ENCODE measurements at regions not wholly inside any gene's neighbourhood (a gene's known extent, or its start where the extent isn't known, plus 50 kb on each side); places are given as distances from the start of the nearest gene placed in this dataset.

DNA sequence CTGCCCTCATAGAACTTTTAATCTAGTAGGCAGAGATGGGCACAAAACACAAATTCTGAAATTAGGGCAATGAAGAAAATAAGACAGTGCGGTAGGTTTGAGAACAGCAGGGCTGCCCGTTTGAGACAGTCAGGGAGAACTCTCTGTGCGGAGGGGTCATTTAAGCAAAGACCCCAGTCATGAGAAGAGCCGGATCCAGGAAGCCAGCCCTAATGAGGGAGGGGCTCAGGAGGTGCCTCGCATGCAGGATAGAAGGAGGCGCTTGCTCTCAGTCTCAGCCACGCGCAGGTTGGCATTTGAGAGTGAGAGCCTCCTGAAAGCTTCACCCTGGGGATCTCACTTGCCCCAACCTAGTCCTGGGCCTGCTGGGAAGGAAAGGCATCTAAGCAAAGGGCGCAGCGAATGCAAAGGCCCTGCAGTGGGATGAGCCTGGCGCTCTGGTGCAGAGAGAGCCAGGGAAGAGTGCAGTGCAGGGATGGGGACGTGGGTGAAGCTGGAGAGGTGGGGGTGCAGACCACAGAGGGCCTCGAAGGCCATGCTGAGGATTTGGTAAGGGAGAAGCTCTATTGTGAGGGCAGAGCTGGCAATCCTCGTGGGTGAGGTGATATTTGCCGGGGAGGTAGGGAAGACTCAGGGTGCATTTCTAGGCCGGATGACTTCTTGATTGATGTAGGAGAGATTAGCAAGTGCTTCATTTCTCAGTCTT, 130.0 kb upstream of the PTPN1 start:
- Mint-ChIP-seq H3K4me3 (no peak overlapping the region), H3K27me3 (ENCODE audit: low read depth in 2 of 2) (peaks cover 23 to 29% of the 10 kb centered on the region in 2 donors), H3K36me3 (no peaks in the 10 kb centered on the region), H3K4me1 (peaks cover 47 to 65% of the 10 kb centered on the region in 2 donors), H3K27ac (no peak overlapping the region), H3K9me3 (no peaks in the 10 kb centered on the region)
- H3K9me3 ChIP-seq (ENCODE audit: control insufficient read depth, insufficient read depth, low read length) = no peaks in the 10 kb centered on the region
- ATAC-seq (no peak), DNase-seq (no peak)
- H3K27me3 ChIP-seq (ENCODE audit: control insufficient read depth, insufficient read depth, low read length) = no peaks in the 10 kb centered on the region
- TF ChIP-seq, protein P1, sequence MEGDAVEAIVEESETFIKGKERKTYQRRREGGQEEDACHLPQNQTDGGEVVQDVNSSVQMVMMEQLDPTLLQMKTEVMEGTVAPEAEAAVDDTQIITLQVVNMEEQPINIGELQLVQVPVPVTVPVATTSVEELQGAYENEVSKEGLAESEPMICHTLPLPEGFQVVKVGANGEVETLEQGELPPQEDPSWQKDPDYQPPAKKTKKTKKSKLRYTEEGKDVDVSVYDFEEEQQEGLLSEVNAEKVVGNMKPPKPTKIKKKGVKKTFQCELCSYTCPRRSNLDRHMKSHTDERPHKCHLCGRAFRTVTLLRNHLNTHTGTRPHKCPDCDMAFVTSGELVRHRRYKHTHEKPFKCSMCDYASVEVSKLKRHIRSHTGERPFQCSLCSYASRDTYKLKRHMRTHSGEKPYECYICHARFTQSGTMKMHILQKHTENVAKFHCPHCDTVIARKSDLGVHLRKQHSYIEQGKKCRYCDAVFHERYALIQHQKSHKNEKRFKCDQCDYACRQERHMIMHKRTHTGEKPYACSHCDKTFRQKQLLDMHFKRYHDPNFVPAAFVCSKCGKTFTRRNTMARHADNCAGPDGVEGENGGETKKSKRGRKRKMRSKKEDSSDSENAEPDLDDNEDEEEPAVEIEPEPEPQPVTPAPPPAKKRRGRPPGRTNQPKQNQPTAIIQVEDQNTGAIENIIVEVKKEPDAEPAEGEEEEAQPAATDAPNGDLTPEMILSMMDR (IDR thresholded peaks at IDR 0.05) = no peak
- peaks cover 48% of the 10 kb centered on the region for H3K4me1 ChIP-seq (ENCODE audit: control insufficient read depth, insufficient read depth, low read length)
- WGBS (ENCODE audit: insufficient coverage) = 92% methylated on average over 15 of the region's 16 CpGs
- H3K27ac ChIP-seq (ENCODE audit: low read length) = no peak overlapping the region
- H3K36me3 ChIP-seq (ENCODE audit: control insufficient read depth, insufficient read depth, low read length) = no peaks in the 10 kb centered on the region
- intact Hi-C loops (cut with micrococcal nuclease) = no loop called here
- no peak overlapping the region for H3K4me3 ChIP-seq (ENCODE audit: low read length)

DNA sequence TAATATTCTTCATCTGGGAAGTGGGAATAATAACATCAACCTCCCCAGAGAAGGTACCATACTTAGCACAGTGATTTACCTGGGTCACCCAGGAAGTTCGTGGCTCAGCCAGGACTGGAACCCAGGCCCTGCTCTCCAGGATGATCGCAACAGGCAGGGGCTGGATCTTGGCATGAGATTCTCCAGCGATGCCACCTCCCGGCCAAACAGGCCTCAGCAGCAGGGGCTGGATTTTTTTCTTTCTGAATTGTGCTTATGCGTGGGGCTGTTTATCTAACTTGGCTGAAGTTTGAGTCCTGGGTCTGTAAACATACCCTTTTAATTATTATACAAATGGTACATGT, 129.5 kb upstream of the PTPN1 start:
- H3K4me1 ChIP-seq (ENCODE audit: control insufficient read depth, insufficient read depth, low read length) = peaks cover 50% of the 10 kb centered on the region
- H3K36me3 ChIP-seq (ENCODE audit: control insufficient read depth, insufficient read depth, low read length) = no peaks in the 10 kb centered on the region
- Mint-ChIP-seq H3K9me3 (no peaks in the 10 kb centered on the region), H3K27ac (no peak overlapping the region), H3K36me3 (no peaks in the 10 kb centered on the region), H3K4me3 (peak overlapping the region; percentile 38), H3K4me1 (peaks cover 50 to 67% of the 10 kb centered on the region in 2 donors), H3K27me3 (ENCODE audit: low read depth in 2 of 2) (peaks cover 23 to 29% of the 10 kb centered on the region in 2 donors)
- TF ChIP-seq, protein P1 (IDR thresholded peaks at IDR 0.05) = no peak
- no peak overlapping the region for H3K27ac ChIP-seq (ENCODE audit: low read length)
- no peaks in the 10 kb centered on the region for H3K27me3 ChIP-seq (ENCODE audit: control insufficient read depth, insufficient read depth, low read length)
- intact Hi-C loops (cut with micrococcal nuclease) = no loop called here
- 93% methylated on average over 5 of the region's 5 CpGs for WGBS (ENCODE audit: insufficient coverage)
- no peak for DNase-seq
- H3K9me3 ChIP-seq (ENCODE audit: control insufficient read depth, insufficient read depth, low read length) = no peaks in the 10 kb centered on the region
- H3K4me3 ChIP-seq (ENCODE audit: low read length) = no peak overlapping the region
- no peak for ATAC-seq

DNA sequence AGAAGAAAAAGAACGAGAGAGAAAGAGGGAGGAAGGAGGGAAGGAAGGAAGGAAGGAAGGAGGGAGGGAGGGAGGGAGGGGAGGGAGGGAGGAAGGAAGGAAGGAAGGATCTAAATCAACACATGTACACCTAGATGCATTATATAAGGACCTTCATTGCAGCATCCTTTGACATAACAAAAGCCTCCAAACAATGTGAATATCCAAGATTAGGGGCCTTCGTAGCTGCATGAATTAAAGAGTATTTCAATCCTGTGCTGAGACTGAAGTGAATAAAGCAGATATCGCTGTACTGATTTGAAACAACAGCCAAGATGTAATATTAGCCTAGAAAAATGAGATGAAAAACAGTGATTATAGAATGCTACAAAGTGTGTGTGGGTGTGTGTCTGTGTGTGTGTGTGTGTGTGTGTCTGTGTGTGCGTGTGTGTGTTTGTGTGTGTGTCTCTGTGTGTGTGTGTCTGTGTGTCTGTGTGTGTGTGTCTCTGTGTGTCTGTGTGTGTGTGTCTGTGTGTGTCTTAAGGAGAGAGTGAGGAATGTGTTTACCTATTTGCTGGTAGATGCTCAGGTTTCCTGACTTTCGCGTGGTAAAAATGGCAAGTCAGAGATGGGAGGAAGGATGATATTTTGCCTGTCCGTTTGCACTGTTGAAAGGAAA, 129.0 kb upstream of the PTPN1 start:
- Histone ChIP-seq H3K4me3 (ENCODE audit: low read length) (no peak overlapping the region), H3K9me3 (ENCODE audit: control insufficient read depth, insufficient read depth, low read length) (no peaks in the 10 kb centered on the region), H3K4me1 (ENCODE audit: control insufficient read depth, insufficient read depth, low read length) (peaks cover 55% of the 10 kb centered on the region), H3K27me3 (ENCODE audit: control insufficient read depth, insufficient read depth, low read length) (no peaks in the 10 kb centered on the region), H3K36me3 (ENCODE audit: control insufficient read depth, insufficient read depth, low read length) (no peaks in the 10 kb centered on the region), H3K27ac (ENCODE audit: low read length) (no peak overlapping the region)
- Mint-ChIP-seq H3K27me3 (ENCODE audit: low read depth in 2 of 2) (peaks cover 23 to 27% of the 10 kb centered on the region in 2 donors), H3K27ac (peak overlapping the region in 1 of 2 donors; percentile 35), H3K4me1 (peaks cover 55 to 70% of the 10 kb centered on the region in 2 donors), H3K9me3 (no peaks in the 10 kb centered on the region), H3K36me3 (no peaks in the 10 kb centered on the region), H3K4me3 (peak overlapping the region; percentile 38)
- WGBS (ENCODE audit: insufficient coverage) = 76% methylated on average over 7 of the region's 7 CpGs
- no peak for DNase-seq
- no peak for ATAC-seq
- intact Hi-C loops (cut with micrococcal nuclease) = no loop called here
- TF ChIP-seq, protein P1 (IDR thresholded peaks at IDR 0.05) = no peak
